NCI-H2171 treated with DMSO at 0.1 percent for 48 hours (cell line): ENCODE measurements at regions not wholly inside any gene's neighbourhood (a gene's known extent, or its start where the extent isn't known, plus 50 kb on each side); places are given as distances from the start of the nearest gene placed in this dataset.
"Not testable (repeated sequence)": the region's sequence is repeated elsewhere in the genome, so short reads cannot be mapped to it uniquely, and the experiment has no call there.

Source experiments
- DNase-seq: peaks from one replicate; lab custom pipeline; 2025; lab: John Stamatoyannopoulos, UW

DNA sequence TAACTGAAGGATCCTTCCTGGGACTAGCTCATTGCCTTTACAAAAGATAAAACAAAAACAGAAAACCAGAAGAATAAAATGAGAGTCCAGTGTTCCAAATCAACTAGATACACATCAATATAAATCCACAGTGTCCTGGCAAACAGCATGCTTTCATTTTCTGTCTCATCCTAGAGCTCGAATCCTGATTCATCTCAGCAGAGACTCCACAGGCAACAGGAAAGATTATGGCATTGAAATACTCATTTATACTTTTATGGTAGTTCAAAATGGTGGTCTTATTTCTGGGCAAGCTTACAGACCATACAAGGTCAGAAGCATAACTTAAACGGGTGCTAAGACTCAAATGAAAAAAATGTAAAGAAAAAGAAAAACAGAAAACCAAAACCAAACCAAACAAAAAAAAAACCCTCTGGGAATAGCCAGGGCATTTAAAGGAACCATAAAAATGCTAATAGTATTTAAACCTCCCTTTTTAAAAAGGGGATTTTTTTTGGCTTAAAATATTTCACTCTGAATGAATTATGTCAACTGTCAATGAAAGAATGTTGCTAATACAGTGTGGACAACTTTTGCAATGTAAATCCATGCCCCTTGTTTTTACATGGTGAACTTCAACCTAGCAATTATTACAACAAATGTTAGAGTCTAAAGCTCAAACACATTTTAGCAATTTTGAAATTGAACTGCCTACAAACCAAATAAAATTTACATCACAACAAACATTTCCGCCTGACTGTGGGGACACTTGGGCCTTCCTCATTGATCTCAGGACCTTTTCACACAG, 57.9 kb downstream of the GPR101 start:
- no peak for DNase-seq

DNA sequence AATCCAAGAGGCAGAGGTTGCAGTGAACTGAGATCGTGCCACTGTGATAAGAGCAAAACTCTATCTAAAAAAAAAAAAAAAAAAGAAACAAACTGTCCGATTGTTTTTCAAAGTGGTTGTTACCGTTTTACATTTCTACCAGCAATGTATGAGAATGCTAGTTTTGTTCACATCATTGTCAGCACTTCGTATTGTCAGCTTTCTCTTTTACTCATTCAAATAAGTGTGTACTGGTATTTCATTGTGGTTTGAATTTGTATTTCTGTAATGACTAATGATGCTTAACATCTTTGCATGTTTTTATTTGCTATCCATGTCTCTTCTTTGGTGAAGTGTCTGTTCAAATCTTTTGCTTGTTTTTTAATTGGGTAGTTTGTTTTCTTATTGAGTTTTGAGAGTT, 65.8 kb downstream of the GPR101 start:
- no peak for DNase-seq

DNA sequence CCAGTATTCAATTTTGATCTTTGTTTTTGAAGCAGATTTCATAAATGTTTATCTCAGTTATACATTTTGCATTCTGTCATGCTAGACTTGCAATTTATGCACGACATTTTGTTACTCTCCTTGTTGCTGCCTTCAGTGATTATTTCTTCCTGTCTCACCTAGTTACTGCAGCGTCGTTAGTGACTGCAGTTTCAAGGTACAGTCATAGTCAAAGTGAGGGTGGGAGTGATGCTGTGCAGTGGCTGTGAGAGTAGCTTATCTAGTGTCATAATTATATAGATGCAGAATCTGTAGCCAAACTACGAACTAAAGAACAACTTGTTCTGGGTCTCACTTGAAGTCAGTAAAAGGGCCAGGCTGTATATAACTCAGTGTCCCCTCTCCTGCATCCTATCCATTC, 69.8 kb downstream of the GPR101 start:
- no peak for DNase-seq

DNA sequence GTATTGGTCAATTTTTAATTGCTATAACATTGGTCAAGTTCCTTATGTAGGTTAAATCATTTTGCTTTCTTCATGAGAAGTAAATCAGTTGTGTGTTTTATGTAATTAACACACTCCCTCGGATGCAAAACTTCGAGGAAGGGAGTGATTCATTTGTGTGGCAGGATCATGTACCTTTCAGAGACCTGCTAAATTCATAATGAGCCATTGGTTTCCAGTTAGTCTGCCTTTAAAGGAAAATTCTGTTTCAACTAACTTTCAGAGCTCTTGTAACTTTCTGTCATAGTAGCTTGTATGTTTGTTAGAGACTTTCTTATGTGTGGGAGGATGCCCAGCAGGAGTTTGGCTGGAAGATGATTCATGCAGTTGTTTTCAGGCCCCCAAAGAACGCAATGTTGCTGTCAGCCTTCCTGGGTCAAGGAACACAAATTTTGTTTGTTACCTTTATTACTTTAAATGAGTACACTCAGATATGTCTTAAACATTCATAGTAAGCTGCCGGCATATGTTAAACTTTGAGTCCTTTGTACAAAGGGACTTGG, 72.1 kb downstream of the GPR101 start:
- no peak for DNase-seq

DNA sequence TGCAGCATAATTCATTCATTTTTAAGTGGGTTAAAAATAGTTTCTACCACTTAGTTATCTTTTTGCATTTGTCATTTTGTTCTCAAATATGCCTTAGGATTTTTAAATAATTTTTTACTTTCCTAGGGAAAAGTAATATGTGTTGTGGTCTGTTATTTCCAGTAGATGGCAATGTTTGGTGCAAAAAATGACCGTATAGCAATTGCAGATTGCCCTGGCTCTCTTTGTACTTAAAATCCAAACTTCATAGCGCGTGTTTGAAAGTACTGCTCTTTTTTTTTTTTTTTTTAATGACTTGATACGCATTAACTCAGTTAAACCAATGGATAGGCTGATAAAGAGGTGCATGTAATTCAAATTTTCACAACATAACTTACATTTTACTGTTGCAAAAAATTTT, 74.4 kb upstream of the RBMX start:
- DNase-seq, result peak; percentile 1

DNA sequence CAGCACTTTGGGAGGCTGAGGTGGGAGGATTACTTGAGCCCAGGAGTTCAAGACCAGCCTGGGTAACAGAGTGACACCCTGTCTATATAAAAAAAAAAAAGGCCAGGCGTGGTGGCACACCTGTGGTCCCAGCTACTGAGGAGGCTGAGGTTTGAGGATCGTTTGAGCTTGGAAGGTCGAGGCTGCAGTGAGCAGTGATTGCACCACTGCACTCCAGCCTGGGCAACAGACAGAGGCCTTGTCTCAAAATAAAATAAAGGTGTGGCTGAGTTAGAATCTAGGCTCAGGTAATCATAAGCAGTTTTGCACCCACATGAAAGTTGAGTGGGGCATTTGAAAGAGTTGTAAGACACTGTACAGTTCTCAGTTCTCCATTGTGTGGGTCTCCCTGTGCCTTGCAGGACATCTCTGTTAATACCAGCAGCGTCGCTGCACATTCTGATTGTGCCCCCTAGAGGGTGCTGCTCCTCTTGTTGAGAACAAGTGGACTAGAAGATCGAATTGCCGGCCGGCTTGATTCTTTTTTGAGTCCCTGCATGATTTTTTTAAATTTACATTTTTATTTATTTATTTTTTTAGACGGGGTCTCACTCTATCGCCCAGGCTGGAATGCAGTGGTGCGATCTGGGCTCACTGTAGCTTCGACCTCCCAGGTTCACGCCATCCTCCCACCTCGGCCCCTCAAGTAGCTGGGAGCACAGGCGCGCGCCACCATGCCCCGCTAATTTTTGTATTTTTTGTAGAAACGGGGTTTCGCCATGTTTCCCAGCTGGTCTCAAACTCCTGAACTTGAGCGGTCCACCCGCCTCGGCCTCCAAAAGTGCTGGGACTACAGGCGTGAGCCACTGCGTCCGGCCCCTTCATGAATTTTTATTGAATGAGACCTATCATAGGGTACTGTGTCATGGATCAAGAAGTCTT, 73.6 kb upstream of the RBMX start:
- peak; percentile 44 for DNase-seq

DNA sequence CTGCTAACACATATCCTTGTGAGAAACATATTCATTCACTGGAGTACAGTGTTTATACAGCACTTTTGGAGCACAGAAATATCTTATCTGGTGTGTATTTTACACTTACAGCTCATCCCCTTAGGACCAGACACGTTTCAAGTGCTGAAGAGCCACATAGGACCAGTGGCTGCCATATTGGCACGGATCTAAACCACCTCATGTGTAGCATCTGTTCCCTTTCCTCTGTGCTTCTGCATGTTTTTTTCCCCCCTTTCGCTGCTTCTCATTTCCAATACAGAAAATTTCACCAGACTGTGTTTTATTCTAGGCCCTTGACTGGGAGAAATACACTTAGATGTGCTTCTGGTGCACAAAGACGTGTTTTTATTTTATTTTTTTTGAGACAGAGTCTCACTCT, 69.7 kb upstream of the RBMX start:
- no peak for DNase-seq

DNA sequence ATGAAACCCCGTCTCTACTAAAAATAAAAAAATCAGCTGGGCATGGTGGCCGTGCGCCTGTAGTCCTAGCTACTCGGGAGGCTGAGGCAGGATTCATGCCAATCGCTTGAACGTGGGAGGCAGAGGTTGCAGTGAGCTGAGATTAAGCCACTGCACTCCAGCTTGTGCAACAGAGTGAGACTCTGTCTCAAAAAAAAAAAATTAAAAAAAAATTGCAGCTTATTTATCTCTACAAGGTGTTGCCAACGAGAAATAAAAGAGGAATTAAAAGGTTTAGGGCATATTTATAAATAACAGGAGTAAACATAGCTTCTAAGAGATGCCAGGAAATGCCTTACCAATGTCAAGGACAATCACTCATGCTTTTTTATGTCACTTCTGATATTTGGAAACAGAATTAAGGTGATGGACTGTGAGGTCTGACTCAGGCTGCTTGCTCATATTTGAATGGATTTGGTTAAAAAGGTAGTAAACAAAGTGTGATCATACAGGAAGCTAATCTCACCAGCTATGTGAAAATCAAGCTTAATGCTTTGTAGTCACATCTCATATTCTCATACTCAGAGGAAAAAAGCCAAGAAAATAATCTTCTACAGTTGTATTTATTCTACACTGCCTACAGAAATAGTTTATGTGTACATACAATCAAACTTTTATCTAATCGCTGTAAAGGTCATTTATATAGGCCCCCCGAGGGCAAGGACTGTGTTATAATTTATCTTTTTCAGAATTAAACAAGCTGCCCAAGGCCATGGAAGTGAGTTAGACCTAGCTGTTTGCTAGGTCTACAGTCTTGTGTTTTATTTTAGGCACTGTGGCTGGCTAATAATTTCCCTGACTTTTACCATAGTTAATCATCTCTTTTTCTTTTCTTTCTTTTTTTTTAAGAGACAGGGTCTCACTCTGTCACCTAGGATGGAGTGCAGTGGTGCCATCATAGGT, 61.1 kb upstream of the RBMX start:
- DNase-seq, result no peak

DNA sequence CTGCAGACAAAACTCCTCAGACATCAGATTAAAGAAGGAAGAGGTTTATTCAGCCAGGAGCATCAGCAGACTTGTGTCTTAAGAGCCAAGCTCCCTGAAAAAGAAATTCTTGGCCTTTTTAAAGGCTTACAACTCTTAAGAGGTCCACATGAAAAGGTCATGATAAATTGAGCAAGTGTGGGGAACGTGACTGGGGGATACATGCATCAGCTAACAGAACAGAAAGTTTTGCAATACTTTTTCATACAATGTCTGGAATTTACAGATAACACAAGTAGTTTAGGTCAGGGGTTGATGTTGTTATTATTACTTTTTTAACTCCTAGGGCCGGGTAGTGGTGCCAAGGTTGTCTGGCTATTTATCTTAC, 55.6 kb upstream of the RBMX start:
- DNase-seq, result no peak

DNA sequence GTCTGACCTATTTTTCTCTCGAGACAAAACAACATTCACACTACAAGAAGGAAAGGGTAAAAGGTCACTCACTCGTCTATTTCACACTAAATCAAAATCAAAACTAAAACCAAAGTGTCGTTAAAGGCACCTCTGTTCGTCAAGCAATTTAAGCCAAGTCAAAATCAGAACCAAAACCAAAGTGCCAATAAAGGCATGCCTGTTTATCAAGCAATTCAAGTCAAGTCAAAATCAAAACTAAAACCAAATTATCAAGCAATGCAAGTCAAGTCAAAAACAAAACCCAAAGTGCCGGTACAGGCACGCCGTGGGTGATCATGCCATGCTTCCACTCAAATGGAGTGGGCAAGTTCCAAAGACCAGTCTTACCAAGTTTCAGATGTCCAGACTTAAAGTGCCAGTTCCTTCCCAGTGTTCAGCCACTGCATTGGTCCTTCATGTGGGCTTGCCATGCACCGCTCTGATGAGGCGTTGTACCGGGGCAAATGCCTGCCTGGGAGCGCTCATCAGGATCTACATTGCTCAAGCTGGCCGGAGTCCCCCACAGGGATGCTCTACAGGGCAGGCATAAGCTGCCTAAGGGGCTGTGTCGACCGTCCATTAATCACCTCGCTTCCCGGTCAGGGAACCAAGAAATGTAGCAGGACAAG, 55.1 kb upstream of the RBMX start:
- DNase-seq, result not testable (repeated sequence)

DNA sequence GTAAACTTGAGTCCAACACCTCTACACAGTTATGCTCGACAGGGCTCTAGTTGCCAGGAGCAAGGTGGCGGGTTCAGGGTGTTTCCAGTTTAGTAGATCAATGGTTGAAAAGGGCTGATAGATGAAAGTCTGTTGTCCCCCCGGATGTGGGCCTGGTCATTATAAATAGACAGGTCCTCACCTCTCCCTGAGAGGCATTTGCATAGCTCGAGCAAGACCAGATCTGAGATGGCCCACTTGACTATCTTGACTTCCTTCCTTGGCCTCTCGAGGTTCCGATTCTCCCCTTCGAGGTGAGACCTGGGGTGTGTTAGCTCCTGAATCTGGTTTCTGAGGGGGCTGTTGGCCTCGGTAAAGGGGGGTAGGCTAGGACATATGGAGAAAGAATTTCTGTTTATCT, 54.1 kb upstream of the RBMX start:
- DNase-seq, result not testable (repeated sequence)

DNA sequence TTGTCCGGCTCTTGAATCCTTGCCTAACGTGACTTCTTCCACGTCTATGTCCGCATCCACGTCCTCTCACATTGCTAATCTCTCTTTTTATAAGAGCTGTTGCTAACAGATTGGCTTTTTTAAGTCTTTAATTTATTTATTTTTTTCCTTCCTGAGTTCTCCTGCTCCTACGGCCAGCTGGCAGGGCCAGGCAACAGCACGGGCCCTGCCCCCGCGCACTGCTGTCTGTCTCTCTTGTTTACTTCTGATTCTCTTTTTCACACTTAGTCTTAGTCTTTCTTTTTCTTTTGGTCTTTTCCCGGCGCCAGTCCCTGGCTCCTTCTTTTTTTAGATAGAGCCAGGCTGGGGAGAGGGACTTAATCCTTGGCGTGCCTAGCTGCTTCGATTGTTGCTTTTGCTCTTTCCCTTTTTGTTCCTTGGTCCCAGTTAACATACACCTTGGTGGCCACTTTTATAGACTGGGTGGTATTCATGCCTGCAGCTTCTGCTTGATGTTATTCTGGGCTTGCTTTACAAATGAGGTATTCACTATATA, 53.2 kb upstream of the RBMX start:
- DNase-seq, result peak; percentile 4

DNA sequence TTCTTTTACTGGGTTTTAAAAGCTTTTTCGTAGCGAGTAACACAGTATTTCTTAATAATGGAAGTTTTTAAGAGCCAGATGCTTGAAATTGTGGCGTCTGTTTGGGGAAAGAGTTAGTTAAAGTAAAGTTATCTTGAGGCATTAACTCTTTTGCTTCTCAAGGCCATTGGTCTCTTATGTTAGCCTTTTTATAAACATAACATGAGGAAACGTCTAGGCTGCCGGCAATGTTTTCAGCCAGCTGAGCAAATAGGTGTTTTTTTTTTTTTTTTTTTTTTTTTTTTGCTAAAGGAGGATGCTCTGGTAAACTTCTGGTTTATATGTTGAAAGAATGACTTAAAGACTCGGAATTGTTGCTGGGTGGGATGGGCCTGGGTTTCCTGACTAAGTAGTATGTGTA, 51.1 kb upstream of the RBMX start:
- DNase-seq, result no peak
